ENCODE measurements at regions not wholly inside any gene's neighbourhood (a gene's known extent, or its start where the extent isn't known, plus 50 kb on each side); places are given as distances from the start of the nearest gene placed in this dataset.

DNA sequence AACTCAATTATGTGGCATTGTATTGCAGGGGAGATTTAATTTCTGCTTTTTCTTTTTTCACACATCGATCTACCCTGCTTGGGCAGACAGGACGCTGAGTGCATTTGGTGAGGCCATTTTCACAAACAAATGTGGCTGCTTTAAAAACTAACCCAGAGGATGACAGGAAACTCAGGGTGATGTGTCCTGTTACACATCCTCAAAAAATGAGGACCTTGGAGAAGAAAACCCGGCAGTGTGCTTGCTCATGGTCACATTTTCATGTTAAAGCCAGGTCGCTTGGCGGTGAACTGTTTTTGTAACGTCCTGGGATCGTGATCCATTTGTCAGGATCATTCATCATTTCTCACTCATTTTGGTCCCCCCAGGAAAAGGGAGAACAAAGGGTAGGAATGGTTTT is 478.3 kb upstream of the ADAMTS16 start:
- TF ChIP-seq, protein P1, sequence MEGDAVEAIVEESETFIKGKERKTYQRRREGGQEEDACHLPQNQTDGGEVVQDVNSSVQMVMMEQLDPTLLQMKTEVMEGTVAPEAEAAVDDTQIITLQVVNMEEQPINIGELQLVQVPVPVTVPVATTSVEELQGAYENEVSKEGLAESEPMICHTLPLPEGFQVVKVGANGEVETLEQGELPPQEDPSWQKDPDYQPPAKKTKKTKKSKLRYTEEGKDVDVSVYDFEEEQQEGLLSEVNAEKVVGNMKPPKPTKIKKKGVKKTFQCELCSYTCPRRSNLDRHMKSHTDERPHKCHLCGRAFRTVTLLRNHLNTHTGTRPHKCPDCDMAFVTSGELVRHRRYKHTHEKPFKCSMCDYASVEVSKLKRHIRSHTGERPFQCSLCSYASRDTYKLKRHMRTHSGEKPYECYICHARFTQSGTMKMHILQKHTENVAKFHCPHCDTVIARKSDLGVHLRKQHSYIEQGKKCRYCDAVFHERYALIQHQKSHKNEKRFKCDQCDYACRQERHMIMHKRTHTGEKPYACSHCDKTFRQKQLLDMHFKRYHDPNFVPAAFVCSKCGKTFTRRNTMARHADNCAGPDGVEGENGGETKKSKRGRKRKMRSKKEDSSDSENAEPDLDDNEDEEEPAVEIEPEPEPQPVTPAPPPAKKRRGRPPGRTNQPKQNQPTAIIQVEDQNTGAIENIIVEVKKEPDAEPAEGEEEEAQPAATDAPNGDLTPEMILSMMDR (IDR thresholded peaks at IDR 0.05) = no peak
- TF ChIP-seq POLR2A (IDR thresholded peaks at IDR 0.05) (no peak), POLR2AphosphoS5 (IDR thresholded peaks at IDR 0.05) (no peak)

Data from prostate gland (tissue), 2 donors.